KMS-11 (cell line): ENCODE measurements at regions not wholly inside any gene's neighbourhood (a gene's known extent, or its start where the extent isn't known, plus 50 kb on each side); places are given as distances from the start of the nearest gene placed in this dataset.
A peak's percentile ranks its signal among the peaks of the same experiment; 100 is the strongest.

Experiments used
- H2AFZ ChIP-seq: fragments of 200-600 bp; sonication (generic); 2 replicates; pipeline ENCODE4 v1.6.1; 2016; ENCODE audit warnings: antibody characterized with exemption, mixed run types, low read depth
- H3K27ac ChIP-seq: fragments of 200-600 bp; sonication (generic); 2 replicates; pipeline ENCODE4 v1.6.1; 2016; ENCODE audit warnings: mild to moderate bottlenecking, mixed run types
- H3K27me3 ChIP-seq: fragments of 200-600 bp; sonication (generic); 2 replicates; pipeline ENCODE4 v1.6.1; 2017; ENCODE audit warnings: mild to moderate bottlenecking, low read depth, mixed run types, moderate library complexity; ENCODE audit not compliant: insufficient read depth
- H3K36me3 ChIP-seq: fragments of 200-600 bp; sonication (generic); 2 replicates; pipeline ENCODE4 v1.6.1; 2017; ENCODE audit warnings: mild to moderate bottlenecking, mixed run types; ENCODE audit not compliant: insufficient read depth
- H3K4me1 ChIP-seq: fragments of 200-600 bp; sonication (generic); 2 replicates; pipeline ENCODE4 v1.6.1; 2016; ENCODE audit warnings: mild to moderate bottlenecking, low read depth, mixed run types; ENCODE audit not compliant: poor library complexity, severe bottlenecking
- H3K4me2 ChIP-seq: fragments of 200-600 bp; sonication (generic); 2 replicates; pipeline ENCODE4 v1.7.0; 2016; ENCODE audit warnings: mild to moderate bottlenecking, mixed run types
- H3K4me3 ChIP-seq: fragments of 200-600 bp; sonication (generic); IDR thresholded peaks from 2 replicates; pipeline ENCODE4 v1.6.1; 2017; ENCODE audit warnings: low read depth, low read length, mixed read lengths; ENCODE audit not compliant: insufficient read depth
- H3K79me2 ChIP-seq: fragments of 200-600 bp; sonication (generic); 2 replicates; pipeline ENCODE4 v1.6.1; 2016; ENCODE audit warnings: low read depth, mixed run types; ENCODE audit not compliant: insufficient read depth
- H3K9ac ChIP-seq: fragments of 200-600 bp; sonication (generic); 2 replicates; pipeline ENCODE4 v1.6.1; 2016; ENCODE audit warnings: mild to moderate bottlenecking, mixed run types
- H4K20me1 ChIP-seq: fragments of 200-600 bp; sonication (generic); 2 replicates; pipeline ENCODE4 v1.6.1; 2016; ENCODE audit warnings: mild to moderate bottlenecking, mixed run types; ENCODE audit not compliant: insufficient read depth
- TF ChIP-seq, protein P1 (sequence below): fragments of 200-600 bp; sonication (generic); conservative IDR thresholded peaks from 2 replicates; pipeline ENCODE4 v1.6.1; 2017; ENCODE audit warnings: low read depth, mild to moderate bottlenecking, antibody characterized with exemption, low read length, moderate library complexity, mixed read lengths

DNA sequence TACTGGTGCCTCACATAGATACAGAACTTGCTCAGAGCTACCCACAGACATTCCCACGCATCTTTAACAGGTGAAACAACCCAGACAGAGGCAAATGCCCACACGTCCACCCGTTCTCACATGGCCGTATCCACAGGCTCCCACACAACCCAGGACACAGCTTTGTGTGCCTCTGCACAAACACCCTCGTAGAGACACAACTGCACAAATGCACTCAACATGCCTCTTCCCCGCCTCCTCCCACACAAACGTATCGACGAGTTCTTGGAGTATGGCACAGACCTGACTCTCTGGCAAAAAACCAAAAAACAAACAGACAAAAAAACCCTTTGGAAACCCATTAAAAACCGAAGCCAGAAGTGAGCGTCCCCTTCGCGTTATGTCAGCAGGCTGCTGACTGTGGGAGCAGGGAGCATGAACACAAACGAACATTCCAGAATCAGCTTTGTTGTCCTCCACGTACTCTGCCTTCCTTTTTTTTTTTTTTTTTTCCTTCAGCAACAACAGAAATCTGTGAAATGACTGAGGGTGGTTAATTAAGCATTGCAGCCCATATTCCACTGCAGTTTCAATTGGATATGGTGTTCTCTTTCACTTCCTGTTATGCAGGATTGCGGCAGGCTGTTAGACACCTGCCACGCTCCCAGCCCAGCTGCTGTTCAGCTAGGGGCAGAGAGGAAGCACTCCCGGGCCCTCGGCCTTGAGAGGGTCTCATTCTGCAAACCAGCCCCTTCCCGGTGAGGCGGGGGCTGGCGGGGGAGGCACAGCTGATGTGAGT, 313.7 kb downstream of the MAF start:
- peaks cover 53% of the 10 kb centered on the region for H3K4me1 ChIP-seq
- no peak overlapping the region for H3K27ac ChIP-seq
- peak overlapping the region; percentile 19; the same call in 1 of the 2 replicates for H2AFZ ChIP-seq
- H3K4me2 ChIP-seq: peak overlapping the region; percentile 98
- no peak overlapping the region for H3K9ac ChIP-seq
- peaks cover 3% of the 10 kb centered on the region; the same call in 1 of the 2 replicates for H4K20me1 ChIP-seq
- H3K27me3 ChIP-seq: peaks cover 45% of the 10 kb centered on the region
- TF ChIP-seq, protein P1, sequence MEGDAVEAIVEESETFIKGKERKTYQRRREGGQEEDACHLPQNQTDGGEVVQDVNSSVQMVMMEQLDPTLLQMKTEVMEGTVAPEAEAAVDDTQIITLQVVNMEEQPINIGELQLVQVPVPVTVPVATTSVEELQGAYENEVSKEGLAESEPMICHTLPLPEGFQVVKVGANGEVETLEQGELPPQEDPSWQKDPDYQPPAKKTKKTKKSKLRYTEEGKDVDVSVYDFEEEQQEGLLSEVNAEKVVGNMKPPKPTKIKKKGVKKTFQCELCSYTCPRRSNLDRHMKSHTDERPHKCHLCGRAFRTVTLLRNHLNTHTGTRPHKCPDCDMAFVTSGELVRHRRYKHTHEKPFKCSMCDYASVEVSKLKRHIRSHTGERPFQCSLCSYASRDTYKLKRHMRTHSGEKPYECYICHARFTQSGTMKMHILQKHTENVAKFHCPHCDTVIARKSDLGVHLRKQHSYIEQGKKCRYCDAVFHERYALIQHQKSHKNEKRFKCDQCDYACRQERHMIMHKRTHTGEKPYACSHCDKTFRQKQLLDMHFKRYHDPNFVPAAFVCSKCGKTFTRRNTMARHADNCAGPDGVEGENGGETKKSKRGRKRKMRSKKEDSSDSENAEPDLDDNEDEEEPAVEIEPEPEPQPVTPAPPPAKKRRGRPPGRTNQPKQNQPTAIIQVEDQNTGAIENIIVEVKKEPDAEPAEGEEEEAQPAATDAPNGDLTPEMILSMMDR: no peak
- H3K4me3 ChIP-seq: no peak overlapping the region
- H3K36me3 ChIP-seq: no peaks in the 10 kb centered on the region
- H3K79me2 ChIP-seq: no peaks in the 10 kb centered on the region

DNA sequence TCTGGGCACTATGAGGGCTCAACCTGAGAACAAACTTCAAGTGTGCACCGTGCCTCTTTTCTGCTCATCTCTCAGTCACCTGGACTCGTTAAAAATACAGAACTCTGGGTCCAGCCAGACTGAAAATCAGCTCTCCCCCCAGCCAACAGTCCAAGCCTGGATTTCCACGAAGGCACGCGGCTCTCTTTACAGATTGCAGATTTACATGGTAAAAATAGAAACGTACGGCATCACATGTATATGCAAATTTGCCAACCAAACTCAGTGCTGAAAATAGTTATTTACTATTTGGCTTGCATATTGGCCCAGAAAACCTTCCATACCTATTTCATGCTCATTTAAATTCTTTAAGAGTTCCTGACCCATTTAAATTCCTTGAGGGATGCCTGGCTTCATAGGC, 315.8 kb downstream of the MAF start:
- no peaks in the 10 kb centered on the region for H3K36me3 ChIP-seq
- no peak overlapping the region for H3K27ac ChIP-seq
- peaks cover 55% of the 10 kb centered on the region for H3K4me1 ChIP-seq
- no peaks in the 10 kb centered on the region for H3K79me2 ChIP-seq
- H2AFZ ChIP-seq: no peak overlapping the region
- peaks cover 3% of the 10 kb centered on the region; the same call in 1 of the 2 replicates for H4K20me1 ChIP-seq
- H3K9ac ChIP-seq: no peak overlapping the region
- H3K4me3 ChIP-seq: no peak overlapping the region
- TF ChIP-seq, protein P1: no peak
- peaks cover 63% of the 10 kb centered on the region for H3K27me3 ChIP-seq
- no peak overlapping the region for H3K4me2 ChIP-seq

DNA sequence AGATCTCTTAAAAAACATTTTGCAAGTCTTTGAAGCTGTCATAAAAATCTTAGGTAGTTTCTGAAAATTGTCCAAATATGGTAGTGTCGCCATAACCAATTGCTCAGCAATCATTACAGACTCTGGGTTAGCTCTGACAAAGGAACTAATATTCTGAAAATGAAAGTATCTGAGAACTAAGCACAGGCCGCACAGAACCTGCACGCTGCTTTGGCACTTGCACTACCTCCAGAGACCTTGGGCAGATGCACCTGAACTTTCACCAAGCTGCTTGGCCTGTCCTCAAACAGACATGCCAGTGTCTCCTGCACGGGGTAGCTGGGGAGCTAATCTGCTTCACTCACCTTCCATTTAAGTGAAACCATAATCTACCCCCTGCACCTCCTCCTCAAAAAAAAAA, 317.0 kb downstream of the MAF start:
- peaks cover 72% of the 10 kb centered on the region for H3K27me3 ChIP-seq
- no peaks in the 10 kb centered on the region for H3K79me2 ChIP-seq
- H4K20me1 ChIP-seq: peaks cover 3% of the 10 kb centered on the region; the same call in 1 of the 2 replicates
- TF ChIP-seq, protein P1: no peak
- peaks cover 64% of the 10 kb centered on the region for H3K4me1 ChIP-seq
- H3K9ac ChIP-seq: no peak overlapping the region
- peak overlapping the region; percentile 64; the same call in 1 of the 2 replicates for H3K4me2 ChIP-seq
- no peak overlapping the region for H3K27ac ChIP-seq
- H3K4me3 ChIP-seq: no peak overlapping the region
- H3K36me3 ChIP-seq: no peaks in the 10 kb centered on the region
- no peak overlapping the region for H2AFZ ChIP-seq

DNA sequence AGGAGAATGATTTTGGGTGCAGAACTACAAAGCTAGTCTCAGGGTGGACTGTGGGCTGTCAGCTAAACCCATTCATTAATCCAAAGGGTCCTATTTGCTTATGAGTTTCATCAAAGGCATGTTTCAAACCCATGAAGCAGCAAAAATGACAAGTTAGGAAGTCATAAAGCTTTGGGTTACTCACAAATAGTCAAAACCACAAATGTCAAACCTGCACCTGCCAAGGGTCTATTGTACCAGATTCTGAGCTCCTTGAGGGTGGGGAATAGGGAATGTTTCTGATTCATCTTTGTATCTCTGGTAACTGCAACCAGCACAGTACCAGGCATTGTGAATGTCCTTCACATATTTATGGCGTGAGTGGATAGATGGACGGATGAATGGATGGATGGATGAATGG, 317.7 kb downstream of the MAF start:
- H3K4me2 ChIP-seq: peak overlapping the region; percentile 64; the same call in 1 of the 2 replicates
- no peak overlapping the region for H3K4me3 ChIP-seq
- no peaks in the 10 kb centered on the region for H3K79me2 ChIP-seq
- peaks cover 3% of the 10 kb centered on the region; the same call in 1 of the 2 replicates for H4K20me1 ChIP-seq
- no peaks in the 10 kb centered on the region for H3K36me3 ChIP-seq
- TF ChIP-seq, protein P1: no peak
- no peak overlapping the region for H2AFZ ChIP-seq
- H3K4me1 ChIP-seq: peaks cover 68% of the 10 kb centered on the region
- H3K27ac ChIP-seq: no peak overlapping the region
- H3K27me3 ChIP-seq: peaks cover 64% of the 10 kb centered on the region
- H3K9ac ChIP-seq: no peak overlapping the region
